ENCODE measurements at regions not wholly inside any gene's neighbourhood (a gene's known extent, or its start where the extent isn't known, plus 50 kb on each side); places are given as distances from the start of the nearest gene placed in this dataset.

GRCh38 chr1:182128502-182128901 is 67.0 kb upstream of the ZNF648 start:
- TF ChIP-seq GATA2 (IDR thresholded peaks at IDR 0.05; ENCODE audit: low read depth, low read length) (no peak), GATA3 (IDR thresholded peaks at IDR 0.05; ENCODE audit: low read depth, low read length) (no peak)
